ENCODE measurements at regions not wholly inside any gene's neighbourhood (a gene's known extent, or its start where the extent isn't known, plus 50 kb on each side); places are given as distances from the start of the nearest gene placed in this dataset.
"Not testable (repeated sequence)": the region's sequence is repeated elsewhere in the genome, so short reads cannot be mapped to it uniquely, and the experiment has no call there.

DNA sequence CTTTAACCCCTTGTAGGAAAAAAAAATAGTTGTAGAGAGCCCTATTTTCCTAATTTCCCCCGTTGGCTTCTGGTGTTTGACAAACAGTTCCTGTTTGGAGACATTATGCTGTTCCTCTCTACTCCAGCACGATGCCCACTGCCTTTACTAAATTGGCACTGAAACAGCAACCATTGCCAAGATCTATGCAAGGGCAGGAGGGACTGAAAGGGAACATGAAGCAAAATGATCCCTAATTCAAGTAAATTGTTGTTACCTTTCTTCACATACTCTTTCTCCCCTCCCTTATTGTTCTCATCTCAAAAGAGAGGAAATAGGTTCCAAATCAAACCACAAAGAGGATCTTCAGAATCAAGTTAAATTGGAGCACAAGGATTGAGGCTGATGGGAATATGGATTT is 764.1 kb upstream of the MMS22L start:
- Mint-ChIP-seq H3K9me3 (peaks cover 5% of the 10 kb centered on the region), H3K4me1 (peaks cover 46% of the 10 kb centered on the region), H3K27me3 (ENCODE audit: low read depth) (no peaks in the 10 kb centered on the region), H3K36me3 (ENCODE audit: low read depth) (no peaks in the 10 kb centered on the region), H3K4me3 (no peak overlapping the region), H3K27ac (ENCODE audit: unreplicated experiment) (no peak overlapping the region)
- TF ChIP-seq, protein P1, sequence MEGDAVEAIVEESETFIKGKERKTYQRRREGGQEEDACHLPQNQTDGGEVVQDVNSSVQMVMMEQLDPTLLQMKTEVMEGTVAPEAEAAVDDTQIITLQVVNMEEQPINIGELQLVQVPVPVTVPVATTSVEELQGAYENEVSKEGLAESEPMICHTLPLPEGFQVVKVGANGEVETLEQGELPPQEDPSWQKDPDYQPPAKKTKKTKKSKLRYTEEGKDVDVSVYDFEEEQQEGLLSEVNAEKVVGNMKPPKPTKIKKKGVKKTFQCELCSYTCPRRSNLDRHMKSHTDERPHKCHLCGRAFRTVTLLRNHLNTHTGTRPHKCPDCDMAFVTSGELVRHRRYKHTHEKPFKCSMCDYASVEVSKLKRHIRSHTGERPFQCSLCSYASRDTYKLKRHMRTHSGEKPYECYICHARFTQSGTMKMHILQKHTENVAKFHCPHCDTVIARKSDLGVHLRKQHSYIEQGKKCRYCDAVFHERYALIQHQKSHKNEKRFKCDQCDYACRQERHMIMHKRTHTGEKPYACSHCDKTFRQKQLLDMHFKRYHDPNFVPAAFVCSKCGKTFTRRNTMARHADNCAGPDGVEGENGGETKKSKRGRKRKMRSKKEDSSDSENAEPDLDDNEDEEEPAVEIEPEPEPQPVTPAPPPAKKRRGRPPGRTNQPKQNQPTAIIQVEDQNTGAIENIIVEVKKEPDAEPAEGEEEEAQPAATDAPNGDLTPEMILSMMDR (conservative IDR thresholded peaks at IDR 0.05): no peak
- no peak for DNase-seq (ENCODE audit: low read depth, low spot score)

DNA sequence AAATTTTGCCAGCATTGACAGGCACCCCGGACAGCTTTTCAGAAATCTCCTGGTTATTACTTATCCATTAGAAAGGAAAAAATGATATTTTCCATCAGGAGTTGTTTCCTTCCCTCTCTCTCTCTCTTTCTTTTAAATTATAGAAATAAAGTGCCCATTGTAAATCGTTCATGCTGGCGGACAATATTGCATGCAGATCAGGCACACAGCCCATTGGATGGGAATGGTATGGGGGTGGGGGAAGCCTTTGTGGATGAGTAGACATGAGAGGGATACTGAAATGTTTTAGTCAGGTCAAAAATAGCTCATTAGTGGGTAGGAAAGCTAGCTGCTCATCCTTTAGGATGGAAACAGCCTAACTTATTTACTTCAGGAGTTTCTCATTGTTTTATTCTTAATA is 764.9 kb upstream of the MMS22L start:
- peaks cover 42% of the 10 kb centered on the region for H3K4me1 Mint-ChIP-seq
- DNase-seq (ENCODE audit: low read depth, low spot score): no peak
- TF ChIP-seq, protein P1 (conservative IDR thresholded peaks at IDR 0.05): no peak
- H3K4me3 Mint-ChIP-seq: no peak overlapping the region
- H3K36me3 Mint-ChIP-seq (ENCODE audit: low read depth): no peaks in the 10 kb centered on the region
- H3K9me3 Mint-ChIP-seq: peaks cover 5% of the 10 kb centered on the region
- no peaks in the 10 kb centered on the region for H3K27me3 Mint-ChIP-seq (ENCODE audit: low read depth)
- no peak overlapping the region for H3K27ac Mint-ChIP-seq (ENCODE audit: unreplicated experiment)

DNA sequence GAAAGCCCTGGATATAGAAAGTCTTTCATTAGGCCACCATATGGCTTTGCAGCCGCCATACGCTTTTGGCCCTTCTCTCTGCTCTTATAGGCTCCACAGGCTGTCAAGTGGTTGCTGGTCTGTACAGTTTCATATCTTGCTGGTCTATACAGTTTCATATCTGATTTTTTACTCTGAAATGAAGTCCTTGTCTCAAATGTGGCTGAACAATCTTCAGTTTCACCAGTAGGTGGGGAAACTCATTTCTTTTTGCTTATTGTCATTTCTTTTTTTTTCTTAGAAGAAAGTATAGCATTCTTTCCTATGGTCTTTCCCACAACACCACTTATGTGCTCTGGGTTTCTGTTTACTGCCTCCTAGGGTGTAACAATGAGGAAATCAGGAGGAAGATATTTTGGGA is 771.4 kb upstream of the MMS22L start:
- no peaks in the 10 kb centered on the region for H3K9me3 Mint-ChIP-seq
- no peak overlapping the region for H3K27ac Mint-ChIP-seq (ENCODE audit: unreplicated experiment)
- H3K36me3 Mint-ChIP-seq (ENCODE audit: low read depth): no peaks in the 10 kb centered on the region
- no peak overlapping the region for H3K4me3 Mint-ChIP-seq
- H3K4me1 Mint-ChIP-seq: peaks cover 24% of the 10 kb centered on the region
- no peaks in the 10 kb centered on the region for H3K27me3 Mint-ChIP-seq (ENCODE audit: low read depth)
- DNase-seq (ENCODE audit: low read depth, low spot score): no peak
- TF ChIP-seq, protein P1 (conservative IDR thresholded peaks at IDR 0.05): peak; percentile 60

DNA sequence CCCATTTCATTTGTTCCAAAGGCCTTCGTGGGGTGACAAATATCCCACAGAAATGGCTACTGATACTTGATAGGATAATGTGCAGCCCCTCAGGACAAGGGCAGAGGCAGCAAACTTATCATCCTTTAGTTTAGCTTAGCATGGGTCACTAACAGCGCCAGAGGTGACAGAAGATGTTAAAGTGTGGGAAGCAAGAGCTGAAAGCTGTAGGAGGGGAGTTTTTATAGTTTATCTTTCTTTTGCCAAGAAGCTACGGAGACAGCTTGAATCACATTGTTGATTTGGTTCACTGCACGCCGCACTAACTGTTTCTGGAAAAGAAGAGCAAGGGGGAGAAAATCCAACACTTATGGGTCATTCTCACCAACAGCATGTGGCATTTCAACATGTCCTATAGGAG is 773.9 kb upstream of the MMS22L start:
- Mint-ChIP-seq H3K27ac (ENCODE audit: unreplicated experiment) (peak overlapping the region; percentile 13), H3K4me3 (peak overlapping the region; percentile 44), H3K27me3 (ENCODE audit: low read depth) (no peaks in the 10 kb centered on the region), H3K9me3 (no peaks in the 10 kb centered on the region), H3K36me3 (ENCODE audit: low read depth) (peaks cover 3% of the 10 kb centered on the region), H3K4me1 (peaks cover 24% of the 10 kb centered on the region)
- TF ChIP-seq, protein P1 (conservative IDR thresholded peaks at IDR 0.05): no peak
- no peak for DNase-seq (ENCODE audit: low read depth, low spot score)

DNA sequence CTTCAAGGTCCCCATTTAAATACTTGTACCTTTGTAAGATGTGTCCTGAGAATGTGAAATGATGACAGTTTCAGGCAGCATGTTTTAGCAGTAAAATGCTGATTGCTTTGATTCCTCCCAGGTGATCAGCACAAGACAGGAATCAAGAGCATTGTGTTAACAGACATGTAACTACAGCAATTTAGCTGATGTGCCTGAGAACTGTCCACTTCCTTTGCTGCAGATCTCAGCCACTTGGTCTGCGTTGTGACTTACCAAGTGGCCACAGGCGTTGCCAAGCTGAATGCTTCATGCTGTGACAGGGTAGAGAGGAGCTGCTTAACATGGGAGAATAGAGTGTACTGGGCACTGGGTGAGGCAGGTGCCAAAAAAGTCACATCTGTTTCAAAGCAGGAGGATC is 767.0 kb upstream of the POU3F2 start:
- Mint-ChIP-seq H3K4me1 (peaks cover 4% of the 10 kb centered on the region), H3K27ac (ENCODE audit: unreplicated experiment) (peak overlapping the region; percentile 69), H3K9me3 (no peaks in the 10 kb centered on the region), H3K36me3 (ENCODE audit: low read depth) (no peaks in the 10 kb centered on the region), H3K27me3 (ENCODE audit: low read depth) (peaks cover 3% of the 10 kb centered on the region), H3K4me3 (no peak overlapping the region)
- TF ChIP-seq, protein P1 (conservative IDR thresholded peaks at IDR 0.05): no peak
- no peak for DNase-seq (ENCODE audit: low read depth, low spot score)

DNA sequence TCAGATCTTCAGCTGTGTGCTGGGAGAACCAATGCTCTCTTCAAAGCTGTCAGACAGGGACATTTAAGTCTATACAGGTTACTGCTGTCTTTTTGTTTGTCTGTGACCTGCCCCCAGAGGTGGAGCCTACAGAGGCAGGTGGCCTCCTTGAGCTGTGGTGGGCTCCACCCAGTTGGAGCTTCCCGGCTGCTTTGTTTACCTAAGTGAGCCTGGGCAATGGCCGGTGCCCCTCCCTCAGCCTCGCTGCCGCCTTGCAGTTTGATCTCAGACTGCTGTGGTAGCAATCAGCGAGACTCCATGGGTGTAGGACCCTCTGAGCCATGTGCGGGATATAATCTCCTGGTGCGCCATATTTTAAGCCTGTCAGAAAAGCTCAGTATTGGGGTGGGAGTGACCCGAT is 745.8 kb upstream of the POU3F2 start:
- peaks cover 11% of the 10 kb centered on the region for H3K9me3 Mint-ChIP-seq
- not testable (repeated sequence) for H3K27me3 Mint-ChIP-seq (ENCODE audit: low read depth)

More for the DNA sequence above, 745.8 kb upstream of the POU3F2 start:
- not testable (repeated sequence) for H3K4me3 Mint-ChIP-seq; H3K4me1 Mint-ChIP-seq; H3K36me3 Mint-ChIP-seq (ENCODE audit: low read depth); H3K27ac Mint-ChIP-seq (ENCODE audit: unreplicated experiment); DNase-seq (ENCODE audit: low read depth, low spot score)
